GM13977 (cell line): ENCODE measurements at regions not wholly inside any gene's neighbourhood (a gene's known extent, or its start where the extent isn't known, plus 50 kb on each side); places are given as distances from the start of the nearest gene placed in this dataset.

Source experiments
- DNase-seq: peaks from one replicate; pipeline ENCODE4 v3.0.0; 2012; ENCODE audit warnings: low spot score
- CTCF ChIP-seq: IDR thresholded peaks from 2 replicates; pipeline ENCODE4 v1.5.1; 2012; ENCODE audit warnings: mild to moderate bottlenecking, control low read depth; ENCODE audit not compliant: insufficient read depth; ENCODE audit errors: extremely low read depth, missing control alignments
- in situ Hi-C: fragments of 300-500 bp; cut with MboI; formaldehyde crosslinking; loops from one replicate; pipeline ENCODE4 v1.12.0; 2022; ENCODE audit warnings: low sequenced_read_pairs, low pct_unique_long_range_greater_than_20kb, mixed read lengths, inconsistent platforms; ENCODE audit not compliant: unreplicated experiment

GRCh38 chr13:104132849-104133248 is 1066.6 kb upstream of the SLC10A2 start:
- in situ Hi-C loops, result no loop called here
- TF ChIP-seq CTCF, result no peak
- DNase-seq, result no peak

GRCh38 chr13:104114101-104114500 is 1047.9 kb upstream of the SLC10A2 start:
- in situ Hi-C loops, result no loop called here
- TF ChIP-seq CTCF, result no peak
- no peak for DNase-seq

GRCh38 chr13:104111031-104111430 is 1044.8 kb upstream of the SLC10A2 start:
- no peak for TF ChIP-seq CTCF
- in situ Hi-C loops, result no loop called here
- DNase-seq, result no peak

GRCh38 chr13:104106705-104107393 is 1040.6 kb upstream of the SLC10A2 start:
- in situ Hi-C loops, result no loop called here

GRCh38 chr13:104105418-104106355 is 1039.5 kb upstream of the SLC10A2 start:
- in situ Hi-C loops, result no loop called here
- no peak for TF ChIP-seq CTCF
- no peak for DNase-seq

More at GRCh38 chr13:104106705-104107393, 1040.6 kb upstream of the SLC10A2 start:
- DNase-seq, result no peak
- no peak for TF ChIP-seq CTCF

- in situ Hi-C loops, result no loop called here
- no peak for TF ChIP-seq CTCF
- DNase-seq, result no peak
These were observed 1033.5 kb upstream of the SLC10A2 start for GRCh38 chr13:104099750-104100149.
